K562 (cell line): ENCODE measurements at regions not wholly inside any gene's neighbourhood (a gene's known extent, or its start where the extent isn't known, plus 50 kb on each side); places are given as distances from the start of the nearest gene placed in this dataset.

ENCODE experiments used
- CEBPZ ChIP-seq: fragments of 150-350 bp; IDR thresholded peaks from 2 replicates; pipeline ENCODE4 v1.6.1; 2014; ENCODE audit warnings: low read depth, mild to moderate bottlenecking, low read length, borderline replicate concordance
- DIDO1 ChIP-seq: fragments of 450-650 bp; IDR thresholded peaks from 2 replicates; pipeline ENCODE4 v1.6.1; 2016; ENCODE audit warnings: low read depth, missing biosample characterization, missing genetic modification characterization
- HNRNPL ChIP-seq: fragments of 200-400 bp; formaldehyde crosslinking; IDR thresholded peaks from 2 replicates; pipeline ENCODE4 v1.6.1; 2017; ENCODE audit warnings: low read depth, mild to moderate bottlenecking, low read length
- RFX7 ChIP-seq: fragments of 250-450 bp; sonication (Bioruptor Pico); IDR thresholded peaks from 2 replicates; pipeline ENCODE4 v1.5.1; 2021; ENCODE audit warnings: mild to moderate bottlenecking
- RNF219 ChIP-seq: fragments of 250-450 bp; sonication (Bioruptor Pico); IDR thresholded peaks from 2 replicates; pipeline ENCODE4 v1.5.0; 2022; ENCODE audit warnings: mild to moderate bottlenecking
- RREB1 ChIP-seq: fragments of 250-450 bp; sonication (Bioruptor Pico); IDR thresholded peaks from 2 replicates; pipeline ENCODE4 v1.4.0; 2020
- TAF9B ChIP-seq: fragments of 450-650 bp; IDR thresholded peaks from 2 replicates; pipeline ENCODE4 v1.6.1; 2018; ENCODE audit warnings: mild to moderate bottlenecking; ENCODE audit not compliant: partially characterized antibody
- TCFL5 ChIP-seq: fragments of 250-450 bp; sonication (Bioruptor Pico); conservative IDR thresholded peaks from 2 replicates; pipeline ENCODE4 v1.6.1; 2021; ENCODE audit warnings: mild to moderate bottlenecking, moderate library complexity, matching md5 sums

- TF ChIP-seq CEBPZ, result no peak
- no peak for TF ChIP-seq TAF9B
- no peak for TF ChIP-seq RFX7 (CRISPR knock-in tag)
- TF ChIP-seq RREB1 (CRISPR knock-in tag), result no peak
- no peak for TF ChIP-seq RNF219
- TF ChIP-seq TCFL5, result no peak
- TF ChIP-seq HNRNPL, result no peak
- no peak for TF ChIP-seq DIDO1 (tag)
Observed at GRCh38 chr1:18013216-18013615, 94.4 kb upstream of the IGSF21 start (continued).
